Hematopoietic multipotent progenitor cell treated with erythropoietin and hydrocortisone succinate and interleukin-3 and kit ligand, for 15 days (in vitro differentiated cells): ENCODE measurements at regions not wholly inside any gene's neighbourhood (a gene's known extent, or its start where the extent isn't known, plus 50 kb on each side); places are given as distances from the start of the nearest gene placed in this dataset.
"Not testable (repeated sequence)": the region's sequence is repeated elsewhere in the genome, so short reads cannot be mapped to it uniquely, and the experiment has no call there.

Experiments
- DNase-seq: peaks from one replicate; pipeline ENCODE4 v3.0.0-alpha.2; 2015; ENCODE audit warnings: low spot score

GRCh38 chr4:164096766-164097518 lies 602.5 kb downstream of the TMA16 start:
- no peak for DNase-seq

GRCh38 chr4:164100741-164101365 lies 606.4 kb downstream of the TMA16 start:
- DNase-seq = not testable (repeated sequence)

GRCh38 chr4:164108971-164109370 lies 614.5 kb downstream of the TMA16 start:
- no peak for DNase-seq

GRCh38 chr4:164109503-164109902 lies 615.0 kb downstream of the TMA16 start:
- no peak for DNase-seq

- DNase-seq = no peak
Observed at GRCh38 chr4:164115236-164115635, 620.7 kb downstream of the TMA16 start.

GRCh38 chr4:164116286-164116685 lies 621.8 kb downstream of the TMA16 start:
- DNase-seq = no peak

GRCh38 chr4:164134388-164134787 lies 619.5 kb upstream of the SMIM31 start:
- DNase-seq = no peak

GRCh38 chr4:164136180-164136616 lies 617.7 kb upstream of the SMIM31 start:
- no peak for DNase-seq

GRCh38 chr4:164138521-164138920 lies 615.4 kb upstream of the SMIM31 start:
- no peak for DNase-seq

- DNase-seq = no peak
Observed at GRCh38 chr4:164139291-164139690, 614.6 kb upstream of the SMIM31 start.

GRCh38 chr4:164141755-164142375 lies 612.1 kb upstream of the SMIM31 start:
- not testable (repeated sequence) for DNase-seq

GRCh38 chr4:164154416-164154815 lies 599.5 kb upstream of the SMIM31 start:
- no peak for DNase-seq

- no peak for DNase-seq
Observed at GRCh38 chr4:164169591-164169990, 584.3 kb upstream of the SMIM31 start.

GRCh38 chr4:164177153-164177552 lies 576.8 kb upstream of the SMIM31 start:
- no peak for DNase-seq

- no peak for DNase-seq
Observed at GRCh38 chr4:164177753-164178152, 576.2 kb upstream of the SMIM31 start.

- DNase-seq = no peak
Observed at GRCh38 chr4:164188236-164188635, 565.7 kb upstream of the SMIM31 start.

- no peak for DNase-seq
Observed at GRCh38 chr4:164192844-164193243, 561.1 kb upstream of the SMIM31 start.

GRCh38 chr4:164193676-164194075 lies 560.3 kb upstream of the SMIM31 start:
- DNase-seq = no peak

- DNase-seq = no peak
Observed at GRCh38 chr4:164197556-164197955, 556.4 kb upstream of the SMIM31 start.

- no peak for DNase-seq
Observed at GRCh38 chr4:164203476-164203875, 550.5 kb upstream of the SMIM31 start.

- no peak for DNase-seq
Observed at GRCh38 chr4:164204434-164204833, 549.5 kb upstream of the SMIM31 start.

- DNase-seq = no peak
Observed at GRCh38 chr4:164207460-164207859, 546.5 kb upstream of the SMIM31 start.

GRCh38 chr4:164210377-164210776 lies 543.6 kb upstream of the SMIM31 start:
- DNase-seq = no peak
